Muscle layer of duodenum (tissue), 2 donors: ENCODE measurements at regions not wholly inside any gene's neighbourhood (a gene's known extent, or its start where the extent isn't known, plus 50 kb on each side); places are given as distances from the start of the nearest gene placed in this dataset.

Experiments
- H3K27ac ChIP-seq: one replicate; pipeline ENCODE4 v1.7.0; 2013; ENCODE audit warnings: mild to moderate bottlenecking, low read length
- H3K27me3 ChIP-seq: one replicate; pipeline ENCODE4 v1.7.0; 2013; ENCODE audit warnings: low read depth, mild to moderate bottlenecking, control low read depth, low read length
- H3K36me3 ChIP-seq, 2 donors: one replicate each; pipeline ENCODE4 v1.7.0; 2013; ENCODE audit warnings: low read length in 2 of 2, control low read depth in 1 of 2, mild to moderate bottlenecking in 1 of 2; ENCODE audit not compliant: insufficient read depth in 2 of 2, control insufficient read depth in 1 of 2
- H3K4me1 ChIP-seq, 2 donors: one replicate each; pipeline ENCODE4 v1.7.0; 2013; ENCODE audit warnings: low read length in 2 of 2, mild to moderate bottlenecking in 2 of 2, control low read depth in 1 of 2, moderate library complexity in 1 of 2; ENCODE audit not compliant: insufficient read depth in 2 of 2, control insufficient read depth in 1 of 2
- H3K4me3 ChIP-seq, 2 donors: one replicate each; pipeline ENCODE4 v1.7.0; 2013; ENCODE audit warnings: low read length in 2 of 2, low read depth in 1 of 2, mild to moderate bottlenecking in 1 of 2
- H3K9me3 ChIP-seq, 2 donors: one replicate each; pipeline ENCODE4 v1.7.0; 2013; ENCODE audit warnings: low read length in 2 of 2, control low read depth in 1 of 2, mild to moderate bottlenecking in 1 of 2; ENCODE audit not compliant: control insufficient read depth in 1 of 2
- donor health status: healthy.

GRCh38 chr2:2667690-2668089 lies 336.6 kb upstream of the MYT1L start:
- Histone ChIP-seq H3K27me3 (no peaks in the 10 kb centered on the region), H3K4me3 (no peak overlapping the region), H3K27ac (no peak overlapping the region), H3K4me1 (no peaks in the 10 kb centered on the region), H3K9me3 (no peaks in the 10 kb centered on the region), H3K36me3 (no peaks in the 10 kb centered on the region)

GRCh38 chr2:2665834-2666133 lies 334.7 kb upstream of the MYT1L start:
- Histone ChIP-seq H3K27me3 (no peaks in the 10 kb centered on the region), H3K36me3 (no peaks in the 10 kb centered on the region), H3K4me1 (peaks cover 0 to 4% of the 10 kb centered on the region in 2 donors), H3K9me3 (no peaks in the 10 kb centered on the region), H3K4me3 (no peak overlapping the region), H3K27ac (no peak overlapping the region)

- no peak overlapping the region for H3K27ac ChIP-seq
- H3K4me3 ChIP-seq, result no peak overlapping the region
- peaks cover 0 to 4% of the 10 kb centered on the region in 2 donors for H3K4me1 ChIP-seq
- no peaks in the 10 kb centered on the region for H3K36me3 ChIP-seq
- no peaks in the 10 kb centered on the region for H3K27me3 ChIP-seq
- H3K9me3 ChIP-seq, result no peaks in the 10 kb centered on the region
These were observed 334.1 kb upstream of the MYT1L start for GRCh38 chr2:2664989-2665833.

GRCh38 chr2:2663401-2664036 lies 332.4 kb upstream of the MYT1L start:
- no peak overlapping the region for H3K4me3 ChIP-seq
- H3K27me3 ChIP-seq, result no peaks in the 10 kb centered on the region
- no peaks in the 10 kb centered on the region for H3K36me3 ChIP-seq
- no peak overlapping the region for H3K27ac ChIP-seq
- peaks cover 0 to 4% of the 10 kb centered on the region in 2 donors for H3K4me1 ChIP-seq
- H3K9me3 ChIP-seq, result no peaks in the 10 kb centered on the region

GRCh38 chr2:2662847-2663356 lies 331.8 kb upstream of the MYT1L start:
- Histone ChIP-seq H3K27me3 (no peaks in the 10 kb centered on the region), H3K9me3 (no peaks in the 10 kb centered on the region), H3K27ac (no peak overlapping the region), H3K4me3 (no peak overlapping the region), H3K4me1 (peaks cover 0 to 4% of the 10 kb centered on the region in 2 donors), H3K36me3 (no peaks in the 10 kb centered on the region)

GRCh38 chr2:2662037-2662846 lies 331.2 kb upstream of the MYT1L start:
- Histone ChIP-seq H3K27me3 (no peaks in the 10 kb centered on the region), H3K27ac (no peak overlapping the region)

GRCh38 chr2:2660789-2661355 lies 329.8 kb upstream of the MYT1L start:
- Histone ChIP-seq H3K4me1 (peaks cover 0 to 13% of the 10 kb centered on the region in 2 donors), H3K9me3 (no peaks in the 10 kb centered on the region), H3K4me3 (no peak overlapping the region), H3K27ac (no peak overlapping the region), H3K27me3 (no peaks in the 10 kb centered on the region), H3K36me3 (no peaks in the 10 kb centered on the region)

More at GRCh38 chr2:2662037-2662846, 331.2 kb upstream of the MYT1L start:
- H3K9me3 ChIP-seq, result no peaks in the 10 kb centered on the region
- H3K36me3 ChIP-seq, result no peaks in the 10 kb centered on the region
- peaks cover 0 to 4% of the 10 kb centered on the region in 2 donors for H3K4me1 ChIP-seq
- H3K4me3 ChIP-seq, result no peak overlapping the region

- Histone ChIP-seq H3K4me3 (no peak overlapping the region), H3K27ac (no peak overlapping the region), H3K27me3 (no peaks in the 10 kb centered on the region), H3K4me1 (peaks cover 0 to 13% of the 10 kb centered on the region in 2 donors), H3K9me3 (no peaks in the 10 kb centered on the region), H3K36me3 (no peaks in the 10 kb centered on the region)
These were observed 326.3 kb upstream of the MYT1L start for GRCh38 chr2:2657121-2657962.

DNA sequence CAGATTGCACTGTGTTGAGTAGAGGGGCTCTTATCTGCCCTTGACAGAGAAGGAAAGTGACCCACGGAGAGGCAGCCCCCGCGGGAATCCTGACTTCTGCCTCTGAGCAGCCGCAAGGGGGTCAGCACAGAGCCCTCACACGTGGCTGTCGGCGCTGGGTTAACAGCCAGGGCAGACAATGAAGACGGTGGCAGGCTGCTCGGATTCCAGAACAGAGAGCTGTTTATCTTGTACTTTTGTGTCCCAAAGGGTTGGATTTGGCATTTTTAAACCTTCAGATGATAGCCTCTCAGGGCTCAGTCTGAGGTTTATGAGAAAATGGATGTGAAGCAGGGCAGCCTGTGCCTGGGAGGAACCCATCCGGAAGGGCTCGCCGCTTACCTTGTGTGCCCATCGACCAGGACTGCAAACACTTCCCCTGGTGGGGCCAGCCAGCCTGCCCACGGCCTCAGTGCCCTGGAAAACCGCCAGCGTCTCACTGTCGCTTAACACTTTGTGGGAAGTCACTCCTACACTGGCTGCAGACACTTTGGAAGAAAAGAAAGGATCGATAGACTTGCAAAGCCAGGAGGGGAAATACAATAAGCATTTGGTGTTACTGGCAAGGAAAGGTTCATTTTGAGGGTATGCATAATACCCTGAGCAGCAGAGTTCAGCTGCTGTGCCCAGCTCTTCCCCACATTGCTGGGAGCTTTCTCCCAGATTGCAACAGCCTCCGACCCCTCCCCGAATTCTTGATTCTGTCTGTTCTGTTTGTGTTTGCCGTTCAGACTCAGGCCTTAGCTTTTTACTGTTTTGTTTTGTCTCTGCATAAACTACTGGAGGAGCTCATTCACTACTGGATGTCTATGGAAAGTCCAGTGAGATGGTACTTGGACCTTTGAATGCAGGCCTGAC lies 325.3 kb upstream of the MYT1L start:
- Histone ChIP-seq H3K27me3 (no peaks in the 10 kb centered on the region), H3K9me3 (no peaks in the 10 kb centered on the region), H3K4me1 (peaks cover 0 to 10% of the 10 kb centered on the region in 2 donors), H3K36me3 (no peaks in the 10 kb centered on the region), H3K4me3 (no peak overlapping the region), H3K27ac (no peak overlapping the region)
